Frontal cortex (tissue), 3 donors: ENCODE measurements at regions not wholly inside any gene's neighbourhood (a gene's known extent, or its start where the extent isn't known, plus 50 kb on each side); places are given as distances from the start of the nearest gene placed in this dataset.
"Not testable (repeated sequence)": the region's sequence is repeated elsewhere in the genome, so short reads cannot be mapped to it uniquely, and the experiment has no call there.

Experiments
- DNase-seq, 2 donors: peaks; one replicate each; pipeline ENCODE4 v3.0.0; 2012; ENCODE audit warnings: low spot score in 2 of 2
- FAIRE-seq: peaks from 2 replicates; lab custom pipeline; 2012; peaks lifted over from hg19 to GRCh38; lab: Jason Lieb, UNC
- donor health status: control.
- donor health status: control.
- donor health status: control.

DNA sequence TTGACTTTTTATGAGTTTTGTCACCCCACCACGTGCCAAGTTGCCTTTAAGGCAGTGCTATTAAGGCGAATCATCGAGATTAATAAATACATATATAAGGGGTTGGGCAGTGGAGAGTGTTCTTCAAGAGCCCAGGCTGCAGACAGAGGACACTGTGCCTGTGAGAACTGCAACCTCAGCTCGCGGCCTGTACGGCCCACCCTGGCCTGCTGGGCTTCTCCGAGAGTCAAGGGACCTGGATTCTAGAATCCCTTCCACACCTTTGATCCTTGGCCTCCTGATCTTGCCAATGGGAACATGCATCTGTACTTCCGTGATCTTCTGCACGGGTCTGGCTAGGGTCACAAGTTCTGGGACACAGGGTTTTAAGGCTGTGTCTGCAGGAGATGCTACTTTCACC lies 54.5 kb downstream of the IRX5 start:
- DNase-seq, result no peak
- no peak for FAIRE-seq

GRCh38 chr16:54985668-54986067 lies 55.0 kb downstream of the IRX5 start:
- no peak for FAIRE-seq
- no peak for DNase-seq

DNA sequence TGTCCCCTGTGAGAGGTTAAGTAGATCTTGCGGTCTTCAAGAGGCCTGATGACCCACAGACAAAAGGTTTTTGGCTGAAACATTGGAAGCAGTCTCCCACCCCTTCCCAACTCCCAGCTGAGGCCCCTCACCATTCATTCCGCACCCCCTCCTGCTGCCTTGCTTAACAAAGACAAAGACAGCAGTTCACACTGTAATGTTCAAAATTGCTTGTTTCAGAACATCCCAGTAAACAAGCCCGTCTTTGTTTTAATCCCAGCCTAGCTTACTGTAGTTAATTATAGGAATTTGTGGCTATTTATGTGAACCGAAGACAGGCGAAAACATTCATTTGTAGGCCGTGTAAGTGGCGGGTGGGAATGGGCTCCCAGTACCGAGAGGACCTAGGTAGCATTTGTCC lies 55.7 kb downstream of the IRX5 start:
- DNase-seq (peak in 1 of 2 donors; percentile 14), FAIRE-seq (no peak)

- DNase-seq (peak in 1 of 2 donors; percentile 31), FAIRE-seq (no peak)
These were observed 56.4 kb downstream of the IRX5 start for GRCh38 chr16:54987081-54987480.

DNA sequence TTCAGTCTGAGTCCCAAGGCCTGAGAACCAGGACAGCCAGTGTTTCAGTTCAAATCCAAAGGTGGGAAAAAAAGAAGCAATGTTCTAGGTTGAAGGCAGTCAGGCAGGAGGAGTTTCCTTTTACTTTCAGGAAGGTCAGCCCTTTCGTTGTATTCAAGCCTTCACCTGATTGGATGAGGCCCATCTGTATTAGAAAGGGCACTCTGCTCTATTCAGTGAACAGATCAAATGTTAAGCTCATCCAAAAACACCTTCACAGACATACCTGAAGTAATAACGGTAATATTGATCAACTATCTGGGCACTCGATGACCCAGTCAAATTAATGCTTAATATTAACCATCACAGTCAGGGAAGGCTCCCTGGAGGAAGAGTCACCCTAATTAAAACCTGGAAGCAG lies 60.9 kb downstream of the IRX5 start:
- DNase-seq, result no peak
- no peak for FAIRE-seq

DNA sequence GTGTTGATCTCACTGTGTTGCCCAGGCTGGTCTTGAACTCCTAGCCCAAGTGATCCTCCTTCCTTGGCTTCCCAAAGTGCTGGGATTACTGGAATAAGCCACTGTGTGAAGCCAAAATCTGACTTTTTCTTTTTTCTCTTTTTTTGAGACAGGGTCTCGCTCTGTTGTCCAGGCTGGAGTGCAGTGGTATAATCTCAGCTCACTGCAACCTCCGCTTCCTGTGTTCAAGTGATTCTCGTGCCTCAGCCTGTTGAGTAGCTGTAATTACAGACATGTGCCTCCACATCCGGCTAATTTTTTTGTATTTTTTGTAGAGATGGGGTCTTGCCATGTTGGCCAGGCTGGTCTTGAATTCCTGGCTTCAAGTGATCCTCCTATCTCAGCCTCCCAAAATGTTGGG lies 61.3 kb downstream of the IRX5 start:
- not testable (repeated sequence) for DNase-seq, FAIRE-seq

- DNase-seq, result no peak
- FAIRE-seq, result no peak
These were observed 62.6 kb downstream of the IRX5 start for GRCh38 chr16:54993106-54993895.

DNA sequence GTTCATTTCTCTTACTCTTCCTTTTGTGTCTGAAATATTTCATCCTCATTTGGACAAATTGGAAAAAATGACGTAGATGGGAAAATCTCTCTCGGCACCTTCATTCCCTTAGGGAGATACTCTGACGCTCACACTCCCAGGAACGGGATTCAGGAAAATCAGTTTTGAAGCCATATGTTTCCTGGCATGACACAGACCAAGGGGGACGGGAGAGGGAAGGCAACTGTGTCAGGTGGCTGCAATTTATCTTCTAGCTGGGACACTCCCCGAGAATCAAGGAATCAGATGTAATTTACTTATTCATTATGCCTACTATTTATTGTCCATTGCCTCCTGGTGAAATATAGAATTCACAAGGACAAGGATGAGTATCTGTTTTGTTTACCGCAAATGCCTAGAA lies 65.5 kb downstream of the IRX5 start:
- no peak for FAIRE-seq
- DNase-seq, result no peak

- no peak for FAIRE-seq
- no peak for DNase-seq
These were observed 68.2 kb downstream of the IRX5 start for GRCh38 chr16:54998834-54999233.

DNA sequence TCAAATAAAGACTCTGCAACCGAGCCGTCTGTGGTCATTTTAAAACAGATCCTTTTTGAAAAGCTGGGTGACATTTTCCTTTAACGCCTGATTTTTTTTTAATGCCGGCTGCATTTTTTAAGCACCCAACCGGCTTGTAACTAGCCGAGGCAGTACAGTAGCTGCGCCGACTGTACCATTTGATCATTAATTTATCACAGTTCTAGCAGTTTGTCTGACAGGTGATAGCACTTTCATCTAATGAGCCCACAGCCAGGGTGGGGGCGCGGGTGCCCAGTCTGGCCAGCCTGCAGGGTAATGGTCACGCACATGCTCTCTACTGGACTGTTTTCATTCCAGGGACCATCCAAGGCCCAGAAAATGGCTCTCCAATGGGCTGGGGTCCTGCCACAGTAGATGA lies 68.8 kb downstream of the IRX5 start:
- FAIRE-seq (no peak), DNase-seq (no peak)

- FAIRE-seq (no peak), DNase-seq (no peak)
These were observed 69.9 kb downstream of the IRX5 start for GRCh38 chr16:55000595-55000994.

DNA sequence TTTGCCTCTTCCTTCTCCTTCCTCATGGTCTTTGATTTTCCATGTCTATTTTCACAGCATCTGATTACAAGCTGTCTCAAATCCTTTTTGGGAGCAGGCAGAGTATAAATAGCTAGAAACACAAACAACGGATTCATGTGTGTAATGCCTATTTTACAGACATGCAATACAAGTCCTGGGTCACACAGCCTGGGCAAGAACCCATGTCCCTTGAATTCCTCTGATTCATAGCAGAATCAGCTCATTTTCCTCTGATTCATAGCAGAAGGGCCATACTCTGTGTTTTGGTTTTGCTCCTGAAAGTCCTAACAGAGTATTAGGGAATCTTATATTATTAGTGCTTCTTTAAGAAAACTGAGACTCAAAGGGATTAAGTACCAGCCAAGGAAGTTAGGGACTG lies 71.3 kb downstream of the IRX5 start:
- FAIRE-seq, result no peak
- DNase-seq, result no peak

DNA sequence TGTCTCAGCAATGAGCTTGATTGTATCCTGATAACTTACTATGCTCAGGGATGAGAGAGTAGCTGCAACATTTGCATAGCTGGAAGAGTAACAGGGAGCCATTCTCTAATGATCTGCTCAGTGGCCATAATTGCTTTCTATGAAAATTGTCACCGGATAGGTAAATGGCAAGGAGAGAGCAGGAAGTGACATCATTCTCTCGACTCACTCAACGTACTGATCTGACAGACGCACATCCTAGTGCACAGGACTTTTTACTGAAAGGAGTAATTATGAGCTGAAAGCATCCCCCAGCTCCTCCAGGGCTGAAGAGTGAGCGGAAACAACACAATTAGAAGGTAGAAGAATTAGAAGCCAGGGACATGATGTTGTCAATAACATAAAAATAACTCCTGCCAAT lies 71.8 kb downstream of the IRX5 start:
- FAIRE-seq, result no peak
- DNase-seq, result no peak

DNA sequence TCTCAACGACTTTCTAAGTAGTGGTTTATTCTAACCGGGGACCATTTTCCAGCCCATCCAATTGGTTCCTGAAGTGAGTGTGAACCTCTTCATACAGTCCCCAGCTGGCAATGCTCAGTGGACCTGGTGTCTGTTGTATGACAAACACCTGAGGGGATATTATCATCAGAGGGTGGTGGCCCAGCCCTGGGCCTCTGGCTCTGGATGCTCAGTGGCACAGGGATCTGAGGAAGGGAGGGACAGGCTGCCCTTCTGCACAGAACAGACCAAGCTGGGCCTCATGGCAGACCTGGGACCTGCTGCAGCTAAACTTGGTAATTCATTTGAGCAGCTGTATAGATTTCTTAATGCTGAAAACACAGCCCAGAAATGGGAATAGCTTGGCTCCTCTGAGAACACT lies 72.6 kb downstream of the IRX5 start:
- DNase-seq (no peak), FAIRE-seq (no peak)

DNA sequence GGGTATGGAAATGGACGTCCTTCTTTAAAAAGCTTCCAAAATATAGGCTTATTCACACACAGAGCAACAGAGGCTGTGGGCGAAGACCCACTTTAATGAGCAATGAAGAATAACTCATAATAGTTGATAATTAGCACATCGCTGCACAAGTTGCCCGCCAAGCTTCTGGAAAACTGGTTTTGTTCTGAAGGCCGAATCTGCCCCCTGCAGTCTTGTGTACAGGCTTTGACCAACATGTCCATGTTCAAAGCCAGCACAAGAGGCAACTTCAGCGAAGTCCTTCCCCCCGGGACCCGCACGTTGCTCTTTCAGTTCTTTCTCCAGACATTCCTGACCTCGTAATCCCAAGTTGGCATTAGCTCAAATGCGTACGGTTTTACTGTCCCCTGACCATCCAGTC lies 73.3 kb downstream of the IRX5 start:
- DNase-seq (no peak), FAIRE-seq (no peak)

DNA sequence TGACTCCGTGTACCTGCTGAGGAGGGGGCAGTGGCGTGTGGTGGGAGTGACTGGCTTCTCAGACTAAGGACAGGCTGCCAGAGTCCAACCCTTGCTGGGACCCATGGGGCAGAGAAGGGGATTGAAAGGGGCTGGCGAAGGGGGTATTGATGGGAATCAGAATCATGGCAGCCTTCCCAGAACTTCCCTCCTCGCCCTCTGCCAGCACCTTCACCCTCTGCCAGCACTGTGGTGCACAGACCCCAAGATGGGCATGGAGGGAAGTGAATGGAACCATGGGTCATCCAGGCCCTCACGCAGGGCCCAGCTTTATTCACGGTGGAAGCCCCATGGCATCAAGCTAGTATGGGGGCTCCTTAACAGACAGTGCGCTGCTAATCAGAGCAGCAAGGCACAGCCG lies 76.8 kb downstream of the IRX5 start:
- no peak for DNase-seq
- FAIRE-seq, result no peak

DNA sequence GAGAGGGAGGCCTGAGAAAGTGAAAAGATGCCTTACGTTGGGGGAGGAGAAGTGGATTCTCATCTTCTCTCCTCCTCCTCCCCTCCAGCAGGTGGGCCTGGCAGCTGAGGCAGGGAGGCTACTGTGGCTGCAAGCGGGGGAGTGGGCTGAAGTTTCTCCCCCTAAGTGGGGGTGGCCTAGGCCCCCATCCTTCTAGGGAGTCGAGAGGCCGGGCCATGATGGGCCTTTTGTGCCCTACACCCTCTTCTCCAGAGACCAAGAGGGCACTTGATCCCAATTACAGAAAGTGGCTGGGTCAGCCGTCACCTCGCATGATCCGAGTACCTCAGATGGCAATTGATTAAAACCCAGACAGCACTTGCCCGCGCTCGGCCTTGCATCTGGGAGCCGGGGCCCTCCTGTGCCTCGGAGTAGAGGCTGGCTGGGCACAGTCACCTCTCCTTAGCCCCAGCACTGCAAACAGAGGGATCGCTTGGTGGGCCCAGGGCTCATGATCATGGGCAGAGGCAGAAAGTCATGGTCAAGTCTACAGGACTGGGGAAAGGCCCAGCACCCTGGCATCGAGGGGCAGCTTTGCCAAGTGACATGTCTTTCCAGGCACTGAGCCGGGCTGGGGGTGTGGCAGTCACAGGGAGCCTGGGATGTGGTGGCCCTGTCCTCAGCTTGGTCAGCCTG lies 78.3 kb downstream of the IRX5 start:
- no peak for DNase-seq
- no peak for FAIRE-seq

DNA sequence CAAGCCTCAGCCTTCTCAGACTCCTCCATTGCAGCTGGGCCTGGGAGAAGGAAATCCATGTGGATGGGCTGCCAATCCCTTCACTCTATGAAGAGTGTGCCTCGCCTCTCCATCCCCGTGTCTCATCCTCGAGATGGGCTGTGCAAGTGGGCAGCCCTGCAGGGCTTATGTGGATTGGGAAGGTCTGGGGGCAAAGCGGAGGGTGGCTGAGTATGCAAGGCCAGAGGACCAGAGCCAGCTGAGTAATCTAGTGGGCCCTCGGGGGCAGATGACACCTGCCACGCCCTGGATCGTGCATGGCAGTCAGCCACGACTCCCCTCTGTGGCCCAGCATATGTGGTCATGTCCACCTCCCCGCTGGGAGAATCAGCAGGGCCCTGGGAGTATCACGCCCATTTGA lies 78.9 kb downstream of the IRX5 start:
- DNase-seq (no peak), FAIRE-seq (no peak)

- no peak for DNase-seq
- no peak for FAIRE-seq
These were observed 80.0 kb downstream of the IRX5 start for GRCh38 chr16:55010492-55011160.

DNA sequence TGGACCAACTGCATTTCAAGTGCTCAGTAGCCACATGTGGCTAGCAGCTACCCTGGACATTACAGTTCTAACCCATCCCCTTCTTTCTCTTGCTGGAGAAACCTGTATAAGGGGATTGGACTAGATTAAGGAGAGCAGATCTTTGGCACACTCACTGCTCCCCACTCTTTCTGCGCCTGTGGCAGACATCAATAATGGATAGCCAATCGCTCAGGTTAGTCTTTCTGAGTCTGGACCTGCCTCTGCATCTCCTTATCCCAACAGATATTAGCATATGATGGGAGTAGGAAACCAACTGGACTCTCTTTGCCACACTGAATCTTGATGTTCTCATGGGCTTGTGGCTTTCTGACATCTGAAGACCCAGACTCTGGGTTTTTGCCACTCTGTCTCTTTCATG lies 81.7 kb downstream of the IRX5 start:
- DNase-seq (no peak), FAIRE-seq (no peak)

DNA sequence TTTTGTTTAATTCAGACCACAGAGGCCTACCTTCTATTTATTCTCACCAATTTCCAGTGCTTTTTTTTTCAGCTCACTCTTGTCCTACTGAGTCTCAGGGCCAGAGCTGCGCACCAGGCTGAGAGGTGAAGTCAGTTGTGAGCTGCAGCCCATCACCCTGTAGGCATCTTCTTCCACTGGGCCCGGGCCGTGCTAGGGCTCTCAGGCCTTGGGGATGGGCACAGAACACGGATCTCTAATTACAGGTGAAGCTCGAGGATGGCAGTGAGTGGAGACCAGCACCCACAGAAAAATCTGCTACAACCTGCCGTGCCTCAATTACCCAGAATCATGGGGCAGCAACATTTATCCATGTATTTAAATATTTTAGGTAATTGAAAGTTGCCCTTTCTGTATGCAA lies 82.1 kb downstream of the IRX5 start:
- no peak for FAIRE-seq

More for the DNA sequence above, 82.1 kb downstream of the IRX5 start:
- no peak for DNase-seq
